BE2C (cell line): ENCODE measurements at regions not wholly inside any gene's neighbourhood (a gene's known extent, or its start where the extent isn't known, plus 50 kb on each side); places are given as distances from the start of the nearest gene placed in this dataset.

Source experiments
- DNase-seq: peaks from one replicate; pipeline ENCODE4 v3.0.0-alpha.2; 2020
- H3K27me3 ChIP-seq: fragments of 250-450 bp; sonication (Bioruptor Pico); 2 replicates; pipeline ENCODE4 v1.5.1; 2020; ENCODE audit warnings: mild to moderate bottlenecking
- H3K36me3 ChIP-seq: fragments of 250-450 bp; sonication (Bioruptor Pico); 2 replicates; pipeline ENCODE4 v1.5.1; 2020; ENCODE audit warnings: mild to moderate bottlenecking
- H3K4me1 ChIP-seq: fragments of 250-450 bp; sonication (Bioruptor Pico); 2 replicates; pipeline ENCODE4 v1.5.1; 2020
- H3K4me3 ChIP-seq: 2 replicates; pipeline ENCODE4 v1.5.1; 2011; ENCODE audit warnings: low read depth, low read length
- H3K9me3 ChIP-seq: fragments of 250-450 bp; sonication (Bioruptor Pico); 2 replicates; pipeline ENCODE4 v1.5.1; 2020
- TF ChIP-seq, protein P1 (sequence below): IDR thresholded peaks from 2 replicates; pipeline ENCODE4 v1.5.1; 2012; ENCODE audit warnings: mild to moderate bottlenecking, low read depth, low read length

DNA sequence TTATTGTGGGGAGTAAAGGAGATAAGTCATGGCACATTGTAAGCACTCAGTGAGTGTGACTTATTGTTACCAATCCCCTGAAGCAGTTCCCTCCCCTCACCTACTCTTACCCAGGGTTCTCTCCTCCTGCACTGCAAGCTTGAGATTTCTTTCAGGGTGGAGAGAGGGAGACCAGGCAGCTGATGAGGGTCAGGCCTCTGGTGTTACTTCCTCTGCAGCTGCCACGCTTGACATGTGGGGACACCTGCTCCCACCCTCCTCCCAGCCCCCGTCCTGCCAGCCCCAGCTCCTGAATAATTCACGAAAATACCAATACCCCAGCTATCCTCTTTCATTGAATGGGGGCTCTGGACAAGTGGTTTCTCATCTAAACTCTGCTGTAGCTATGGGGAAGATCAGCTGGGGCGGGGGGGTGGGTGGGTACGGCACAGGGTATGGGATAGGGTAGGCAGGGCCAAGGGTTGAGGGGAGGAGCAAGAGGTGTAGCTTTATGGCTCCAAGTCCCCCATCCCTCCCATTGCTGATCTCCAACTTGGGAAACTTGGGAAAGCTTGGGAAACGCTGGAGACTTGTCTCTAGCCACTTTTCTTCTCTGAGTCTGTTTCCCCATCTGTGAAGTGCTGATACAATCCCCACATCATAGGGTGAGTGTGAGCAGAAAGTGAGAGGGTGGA is 148.5 kb upstream of the PJA1 start:
- Histone ChIP-seq H3K36me3 (no peaks in the 10 kb centered on the region), H3K4me1 (no peaks in the 10 kb centered on the region), H3K9me3 (no peaks in the 10 kb centered on the region), H3K4me3 (no peak overlapping the region), H3K27me3 (no peaks in the 10 kb centered on the region)
- TF ChIP-seq, protein P1, sequence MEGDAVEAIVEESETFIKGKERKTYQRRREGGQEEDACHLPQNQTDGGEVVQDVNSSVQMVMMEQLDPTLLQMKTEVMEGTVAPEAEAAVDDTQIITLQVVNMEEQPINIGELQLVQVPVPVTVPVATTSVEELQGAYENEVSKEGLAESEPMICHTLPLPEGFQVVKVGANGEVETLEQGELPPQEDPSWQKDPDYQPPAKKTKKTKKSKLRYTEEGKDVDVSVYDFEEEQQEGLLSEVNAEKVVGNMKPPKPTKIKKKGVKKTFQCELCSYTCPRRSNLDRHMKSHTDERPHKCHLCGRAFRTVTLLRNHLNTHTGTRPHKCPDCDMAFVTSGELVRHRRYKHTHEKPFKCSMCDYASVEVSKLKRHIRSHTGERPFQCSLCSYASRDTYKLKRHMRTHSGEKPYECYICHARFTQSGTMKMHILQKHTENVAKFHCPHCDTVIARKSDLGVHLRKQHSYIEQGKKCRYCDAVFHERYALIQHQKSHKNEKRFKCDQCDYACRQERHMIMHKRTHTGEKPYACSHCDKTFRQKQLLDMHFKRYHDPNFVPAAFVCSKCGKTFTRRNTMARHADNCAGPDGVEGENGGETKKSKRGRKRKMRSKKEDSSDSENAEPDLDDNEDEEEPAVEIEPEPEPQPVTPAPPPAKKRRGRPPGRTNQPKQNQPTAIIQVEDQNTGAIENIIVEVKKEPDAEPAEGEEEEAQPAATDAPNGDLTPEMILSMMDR = no peak
- DNase-seq = no peak

DNA sequence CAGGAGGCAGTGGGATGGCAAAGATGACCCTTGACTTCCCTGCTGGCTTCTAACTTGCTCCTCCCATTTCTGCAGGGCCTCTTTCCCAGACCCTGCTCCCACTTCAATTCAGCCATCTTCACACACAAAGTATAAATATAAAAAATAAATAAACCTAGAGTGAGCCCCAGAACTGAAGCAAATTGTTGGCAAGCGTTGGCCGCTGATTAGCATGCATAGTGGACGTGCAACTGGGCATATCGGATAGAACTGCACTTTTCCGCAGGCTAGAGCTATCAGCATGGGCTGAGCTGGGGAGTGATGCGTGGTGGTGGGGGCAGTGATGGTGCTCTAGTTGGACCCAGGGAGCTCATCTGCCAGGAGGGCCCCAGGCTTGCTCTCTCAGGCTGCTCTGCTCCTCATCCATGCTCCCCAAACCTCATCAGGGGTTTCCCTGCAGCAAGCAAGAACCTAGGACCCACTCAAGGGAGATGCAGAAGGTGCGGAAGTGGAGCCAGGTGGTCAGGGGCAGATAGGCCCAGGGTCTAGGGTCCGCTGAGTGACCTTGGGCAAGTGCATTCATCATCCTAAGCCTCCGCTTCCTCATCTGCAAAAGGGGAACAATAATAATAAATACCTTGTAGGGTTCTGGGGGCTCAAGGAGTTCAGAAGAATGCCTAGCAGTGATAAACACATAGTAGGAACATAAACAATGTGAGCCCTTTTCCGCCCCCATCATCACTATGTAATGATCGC is 146.8 kb upstream of the PJA1 start:
- TF ChIP-seq, protein P1 = no peak
- no peaks in the 10 kb centered on the region for H3K9me3 ChIP-seq
- no peaks in the 10 kb centered on the region for H3K4me1 ChIP-seq
- no peaks in the 10 kb centered on the region for H3K27me3 ChIP-seq
- no peak overlapping the region for H3K4me3 ChIP-seq
- DNase-seq = no peak
- no peaks in the 10 kb centered on the region for H3K36me3 ChIP-seq

DNA sequence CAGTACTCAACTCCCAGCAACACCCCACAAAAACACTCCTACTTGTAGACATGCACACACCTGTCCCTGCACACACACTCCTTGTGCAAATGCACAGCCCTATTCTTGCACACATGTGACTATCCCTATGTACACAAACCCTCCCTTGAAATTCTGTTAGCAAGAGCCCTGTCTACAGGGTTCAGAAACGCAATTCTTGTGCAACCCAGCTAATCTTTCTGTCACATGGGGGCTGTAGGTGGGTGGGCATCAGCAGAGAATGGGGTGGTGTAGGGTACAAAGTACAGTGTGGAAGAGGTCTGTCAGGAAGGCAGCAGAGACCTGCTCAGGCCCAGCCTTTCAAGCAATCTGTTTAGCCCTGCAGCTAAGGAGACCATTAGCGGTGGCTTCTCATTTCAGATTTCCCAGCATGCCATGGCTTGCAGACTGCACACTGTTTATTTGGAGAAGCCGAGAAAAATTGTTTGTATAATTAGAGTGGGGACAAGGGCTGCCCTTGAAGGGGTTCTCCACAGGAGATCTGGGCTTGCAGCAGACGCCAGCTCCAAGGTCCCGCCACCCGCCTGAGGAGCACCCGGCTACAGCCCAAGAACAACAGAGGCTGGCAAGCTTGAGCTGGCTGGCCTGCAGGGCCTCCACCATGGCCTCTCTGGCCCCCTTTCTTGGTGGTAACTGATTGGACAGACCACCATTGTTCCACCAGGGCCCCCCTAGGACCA is 144.0 kb upstream of the PJA1 start:
- TF ChIP-seq, protein P1 = no peak
- no peak for DNase-seq
- no peaks in the 10 kb centered on the region for H3K36me3 ChIP-seq
- no peaks in the 10 kb centered on the region for H3K4me1 ChIP-seq
- no peak overlapping the region for H3K4me3 ChIP-seq
- no peaks in the 10 kb centered on the region for H3K27me3 ChIP-seq
- no peaks in the 10 kb centered on the region for H3K9me3 ChIP-seq

DNA sequence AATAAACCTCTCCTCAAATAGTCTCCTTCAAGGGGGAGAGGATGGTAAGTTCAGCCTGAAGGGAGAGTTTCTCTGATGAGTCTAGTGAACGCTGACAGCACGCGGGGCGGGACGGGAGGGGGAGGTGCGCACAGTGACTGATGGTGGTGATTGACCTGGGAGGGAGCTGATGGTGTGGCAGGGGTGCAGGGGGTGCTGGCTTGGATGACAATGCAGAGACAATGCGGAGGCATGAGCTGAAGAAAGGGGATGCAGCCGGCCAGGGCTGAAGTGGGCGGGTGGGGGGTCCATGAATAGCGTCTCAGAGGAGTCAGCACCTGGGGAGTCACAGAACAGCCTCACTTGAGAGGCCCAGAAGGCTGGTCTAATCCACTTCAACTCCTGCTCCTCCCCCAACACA is 142.5 kb upstream of the PJA1 start:
- no peak overlapping the region for H3K4me3 ChIP-seq
- DNase-seq = no peak
- no peaks in the 10 kb centered on the region for H3K27me3 ChIP-seq
- no peaks in the 10 kb centered on the region for H3K4me1 ChIP-seq
- H3K9me3 ChIP-seq = no peaks in the 10 kb centered on the region
- no peaks in the 10 kb centered on the region for H3K36me3 ChIP-seq
- TF ChIP-seq, protein P1 = no peak

DNA sequence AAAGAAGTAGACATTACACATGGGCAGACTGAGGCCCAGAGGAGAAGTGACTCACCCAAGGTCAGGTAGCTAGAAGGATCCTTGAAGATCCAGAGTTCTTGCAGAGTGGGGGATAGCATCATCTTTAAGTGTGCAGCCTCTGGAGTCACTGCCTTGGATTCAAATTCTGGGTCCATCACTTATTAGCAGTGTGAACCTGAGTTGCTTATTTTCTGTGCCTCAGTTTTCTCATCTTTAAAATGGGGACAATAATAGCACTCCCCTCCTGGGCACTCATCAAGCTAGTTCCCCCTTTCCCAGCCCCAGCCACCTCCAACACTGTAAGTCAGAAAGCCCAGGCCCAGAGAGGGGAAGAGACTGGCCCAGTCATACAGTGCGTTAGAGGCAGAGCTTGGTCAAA is 141.8 kb upstream of the PJA1 start:
- TF ChIP-seq, protein P1 = no peak
- no peak overlapping the region for H3K4me3 ChIP-seq
- no peaks in the 10 kb centered on the region for H3K27me3 ChIP-seq
- DNase-seq = no peak
- no peaks in the 10 kb centered on the region for H3K4me1 ChIP-seq
- no peaks in the 10 kb centered on the region for H3K9me3 ChIP-seq
- H3K36me3 ChIP-seq = no peaks in the 10 kb centered on the region

DNA sequence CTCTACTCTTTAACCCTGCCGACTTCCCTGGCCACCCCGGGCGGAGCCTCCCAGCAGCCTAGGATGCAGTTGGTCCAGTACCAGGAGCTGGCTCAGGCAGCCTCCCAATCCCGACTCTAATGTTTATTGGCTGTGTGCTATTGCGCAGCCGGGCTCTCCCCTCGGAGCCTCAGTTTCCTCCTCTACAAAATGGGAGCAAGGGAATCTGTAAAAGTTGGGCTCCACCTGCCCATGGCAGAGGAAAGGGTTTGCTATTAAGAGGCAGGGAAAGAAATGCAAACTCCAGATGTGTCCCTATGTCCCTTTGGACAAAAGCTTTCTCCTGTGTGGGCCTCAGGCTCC is 140.8 kb upstream of the PJA1 start:
- no peak for DNase-seq
- Histone ChIP-seq H3K9me3 (no peaks in the 10 kb centered on the region), H3K4me1 (no peaks in the 10 kb centered on the region), H3K36me3 (no peaks in the 10 kb centered on the region), H3K27me3 (no peaks in the 10 kb centered on the region), H3K4me3 (no peak overlapping the region)
- TF ChIP-seq, protein P1 = no peak
